ENCODE measurements at regions not wholly inside any gene's neighbourhood (a gene's known extent, or its start where the extent isn't known, plus 50 kb on each side); places are given as distances from the start of the nearest gene placed in this dataset.
"Not testable (repeated sequence)": the region's sequence is repeated elsewhere in the genome, so short reads cannot be mapped to it uniquely, and the experiment has no call there.

- no peaks in the 10 kb centered on the region for H4K20me1 ChIP-seq (ENCODE audit: insufficient read depth, low read length)
- H3K9me3 ChIP-seq (ENCODE audit: low read length): no peaks in the 10 kb centered on the region
- H3K4me1 ChIP-seq (ENCODE audit: insufficient read depth, low read length, severe bottlenecking): no peaks in the 10 kb centered on the region
- H3K36me3 ChIP-seq (ENCODE audit: insufficient read depth, low read length): no peaks in the 10 kb centered on the region
- H3K9ac ChIP-seq (ENCODE audit: low read length): no peak overlapping the region
- H3K9me2 ChIP-seq (ENCODE audit: low read depth, low read length): no peaks in the 10 kb centered on the region
- H3K4me2 ChIP-seq (ENCODE audit: low read length): no peak overlapping the region
- H3F3A ChIP-seq (ENCODE audit: insufficient read depth, low read length): no peaks in the 10 kb centered on the region
- H3K27ac ChIP-seq (ENCODE audit: low read depth, low read length, poor library complexity, severe bottlenecking): no peak overlapping the region
- no peaks in the 10 kb centered on the region for H3K27me3 ChIP-seq (ENCODE audit: insufficient read depth, low read length)
- no peak for TF ChIP-seq CTCF (IDR thresholded peaks at IDR 0.05; ENCODE audit: low read length)
- no peak for TF ChIP-seq EZH2 (IDR thresholded peaks at IDR 0.05; ENCODE audit: borderline replicate concordance, low read length)
- no peaks in the 10 kb centered on the region for H3K79me2 ChIP-seq (ENCODE audit: insufficient read depth, low read length)
- no peak overlapping the region for H2AFZ ChIP-seq (ENCODE audit: low read length)
- H3K4me3 ChIP-seq (ENCODE audit: low read depth, low read length, poor library complexity, severe bottlenecking): no peak overlapping the region
These were observed 63.1 kb upstream of the GRPR start for GRCh38 chrX:16060252-16060651.

GRCh38 chrX:16049126-16049525 lies 74.2 kb upstream of the GRPR start:
- H3K27ac ChIP-seq (ENCODE audit: low read depth, low read length, poor library complexity, severe bottlenecking); H3K9me3 ChIP-seq (ENCODE audit: low read length); H3K4me3 ChIP-seq (ENCODE audit: low read depth, low read length, poor library complexity, severe bottlenecking); H3K36me3 ChIP-seq (ENCODE audit: insufficient read depth, low read length); H3K4me1 ChIP-seq (ENCODE audit: insufficient read depth, low read length, severe bottlenecking); H3K79me2 ChIP-seq (ENCODE audit: insufficient read depth, low read length); H3K27me3 ChIP-seq (ENCODE audit: insufficient read depth, low read length); H3K9me2 ChIP-seq (ENCODE audit: low read depth, low read length); H2AFZ ChIP-seq (ENCODE audit: low read length); H3K4me2 ChIP-seq (ENCODE audit: low read length); H3F3A ChIP-seq (ENCODE audit: insufficient read depth, low read length); H3K9ac ChIP-seq (ENCODE audit: low read length); H4K20me1 ChIP-seq (ENCODE audit: insufficient read depth, low read length): not testable (repeated sequence)

- H3K79me2 ChIP-seq (ENCODE audit: insufficient read depth, low read length): no peaks in the 10 kb centered on the region
- no peak overlapping the region for H3K4me3 ChIP-seq (ENCODE audit: low read depth, low read length, poor library complexity, severe bottlenecking)
- no peak overlapping the region for H3K27ac ChIP-seq (ENCODE audit: low read depth, low read length, poor library complexity, severe bottlenecking)
- H3K9ac ChIP-seq (ENCODE audit: low read length): no peak overlapping the region
- no peaks in the 10 kb centered on the region for H3K9me3 ChIP-seq (ENCODE audit: low read length)
- H3K36me3 ChIP-seq (ENCODE audit: insufficient read depth, low read length): no peaks in the 10 kb centered on the region
- no peaks in the 10 kb centered on the region for H3K27me3 ChIP-seq (ENCODE audit: insufficient read depth, low read length)
- no peaks in the 10 kb centered on the region for H3K9me2 ChIP-seq (ENCODE audit: low read depth, low read length)
- no peaks in the 10 kb centered on the region for H3F3A ChIP-seq (ENCODE audit: insufficient read depth, low read length)
- no peaks in the 10 kb centered on the region for H4K20me1 ChIP-seq (ENCODE audit: insufficient read depth, low read length)
- no peak for TF ChIP-seq CTCF (IDR thresholded peaks at IDR 0.05; ENCODE audit: low read length)
- no peak for TF ChIP-seq EZH2 (IDR thresholded peaks at IDR 0.05; ENCODE audit: borderline replicate concordance, low read length)
- no peaks in the 10 kb centered on the region for H3K4me1 ChIP-seq (ENCODE audit: insufficient read depth, low read length, severe bottlenecking)
- no peak overlapping the region for H3K4me2 ChIP-seq (ENCODE audit: low read length)
- no peak overlapping the region for H2AFZ ChIP-seq (ENCODE audit: low read length)
These were observed 80.4 kb upstream of the GRPR start for GRCh38 chrX:16042980-16043379.

- Histone ChIP-seq H3K4me1 (ENCODE audit: insufficient read depth, low read length, severe bottlenecking) (no peaks in the 10 kb centered on the region), H3K27ac (ENCODE audit: low read depth, low read length, poor library complexity, severe bottlenecking) (no peak overlapping the region), H4K20me1 (ENCODE audit: insufficient read depth, low read length) (no peaks in the 10 kb centered on the region), H3K27me3 (ENCODE audit: insufficient read depth, low read length) (no peaks in the 10 kb centered on the region), H3K36me3 (ENCODE audit: insufficient read depth, low read length) (no peaks in the 10 kb centered on the region), H3K4me2 (ENCODE audit: low read length) (no peak overlapping the region), H3K9me3 (ENCODE audit: low read length) (no peaks in the 10 kb centered on the region), H3K79me2 (ENCODE audit: insufficient read depth, low read length) (no peaks in the 10 kb centered on the region), H3K9ac (ENCODE audit: low read length) (no peak overlapping the region), H3K4me3 (ENCODE audit: low read depth, low read length, poor library complexity, severe bottlenecking) (no peak overlapping the region), H3K9me2 (ENCODE audit: low read depth, low read length) (no peaks in the 10 kb centered on the region), H2AFZ (ENCODE audit: low read length) (no peak overlapping the region), H3F3A (ENCODE audit: insufficient read depth, low read length) (no peaks in the 10 kb centered on the region)
- TF ChIP-seq CTCF (IDR thresholded peaks at IDR 0.05; ENCODE audit: low read length) (no peak), EZH2 (IDR thresholded peaks at IDR 0.05; ENCODE audit: borderline replicate concordance, low read length) (no peak)
These were observed 83.5 kb upstream of the GRPR start for GRCh38 chrX:16039834-16040233.
